GM19372 (cell line): ENCODE measurements at regions not wholly inside any gene's neighbourhood (a gene's known extent, or its start where the extent isn't known, plus 50 kb on each side); places are given as distances from the start of the nearest gene placed in this dataset.

Experiments
- ATAC-seq: cut with Tn5 transposase; IDR thresholded peaks from one replicate; pipeline ENCODE4 v1.9.1; 2021; ENCODE audit warnings: mild to moderate bottlenecking, low read depth, moderate library complexity; ENCODE audit not compliant: unreplicated experiment

- no peak for ATAC-seq
Observed at GRCh38 chr21:16838331-16838730, 674.5 kb upstream of the CXADR start.

- ATAC-seq: no peak
Observed at GRCh38 chr21:16840538-16840937, 672.3 kb upstream of the CXADR start.

- ATAC-seq: no peak
Observed at GRCh38 chr21:16841975-16842695, 670.7 kb upstream of the CXADR start.

GRCh38 chr21:16842696-16843035 lies 670.2 kb upstream of the CXADR start:
- no peak for ATAC-seq

- no peak for ATAC-seq
Observed at GRCh38 chr21:16847211-16847610, 665.6 kb upstream of the CXADR start.

GRCh38 chr21:16851054-16851453 lies 661.8 kb upstream of the CXADR start:
- ATAC-seq: no peak

GRCh38 chr21:16855164-16855667 lies 657.6 kb upstream of the CXADR start:
- no peak for ATAC-seq

- no peak for ATAC-seq
Observed at GRCh38 chr21:16863362-16863905, 649.4 kb upstream of the CXADR start.

GRCh38 chr21:16863908-16864307 lies 648.9 kb upstream of the CXADR start:
- no peak for ATAC-seq

GRCh38 chr21:16865632-16866031 lies 647.2 kb upstream of the CXADR start:
- ATAC-seq: no peak

GRCh38 chr21:16866851-16867250 lies 646.0 kb upstream of the CXADR start:
- no peak for ATAC-seq

- no peak for ATAC-seq
Observed at GRCh38 chr21:16870103-16870502, 642.7 kb upstream of the CXADR start.

- no peak for ATAC-seq
Observed at GRCh38 chr21:16872616-16873015, 640.2 kb upstream of the CXADR start.

GRCh38 chr21:16873176-16873575 lies 639.7 kb upstream of the CXADR start:
- no peak for ATAC-seq

- ATAC-seq: no peak
Observed at GRCh38 chr21:16873596-16873995, 639.2 kb upstream of the CXADR start.

GRCh38 chr21:16879479-16879878 lies 633.4 kb upstream of the CXADR start:
- no peak for ATAC-seq

- ATAC-seq: no peak
Observed at GRCh38 chr21:16891821-16892220, 621.0 kb upstream of the CXADR start.

GRCh38 chr21:16900685-16901084 lies 612.2 kb upstream of the CXADR start:
- ATAC-seq: no peak

- ATAC-seq: no peak
Observed at GRCh38 chr21:16908077-16908476, 604.8 kb upstream of the CXADR start.

- no peak for ATAC-seq
Observed at GRCh38 chr21:16910435-16911165, 602.2 kb upstream of the CXADR start.

- ATAC-seq: no peak
Observed at GRCh38 chr21:16911166-16911607, 601.7 kb upstream of the CXADR start.

- no peak for ATAC-seq
Observed at GRCh38 chr21:16912075-16912474, 600.8 kb upstream of the CXADR start.
